Testis (tissue), 2 donors: ENCODE measurements at regions not wholly inside any gene's neighbourhood (a gene's known extent, or its start where the extent isn't known, plus 50 kb on each side); places are given as distances from the start of the nearest gene placed in this dataset.

Experiments
- POLR2A ChIP-seq: fragments of 450-650 bp; IDR thresholded peaks from one replicate; pipeline ENCODE4 v1.6.1; 2017; ENCODE audit warnings: antibody characterized with exemption, mild to moderate bottlenecking, moderate library complexity
- TF ChIP-seq, protein P1 (sequence below), 3 experiments: fragments of 450-650 bp in 2 of 3; fragments of 200-600 bp in 1 of 3; sonication (generic) in 1 of 3; IDR thresholded peaks; one replicate each; pipeline ENCODE4 v1.5.1; 2016 to 2019; ENCODE audit warnings: antibody characterized with exemption in 3 of 3, mild to moderate bottlenecking in 2 of 3, moderate library complexity in 1 of 3

DNA sequence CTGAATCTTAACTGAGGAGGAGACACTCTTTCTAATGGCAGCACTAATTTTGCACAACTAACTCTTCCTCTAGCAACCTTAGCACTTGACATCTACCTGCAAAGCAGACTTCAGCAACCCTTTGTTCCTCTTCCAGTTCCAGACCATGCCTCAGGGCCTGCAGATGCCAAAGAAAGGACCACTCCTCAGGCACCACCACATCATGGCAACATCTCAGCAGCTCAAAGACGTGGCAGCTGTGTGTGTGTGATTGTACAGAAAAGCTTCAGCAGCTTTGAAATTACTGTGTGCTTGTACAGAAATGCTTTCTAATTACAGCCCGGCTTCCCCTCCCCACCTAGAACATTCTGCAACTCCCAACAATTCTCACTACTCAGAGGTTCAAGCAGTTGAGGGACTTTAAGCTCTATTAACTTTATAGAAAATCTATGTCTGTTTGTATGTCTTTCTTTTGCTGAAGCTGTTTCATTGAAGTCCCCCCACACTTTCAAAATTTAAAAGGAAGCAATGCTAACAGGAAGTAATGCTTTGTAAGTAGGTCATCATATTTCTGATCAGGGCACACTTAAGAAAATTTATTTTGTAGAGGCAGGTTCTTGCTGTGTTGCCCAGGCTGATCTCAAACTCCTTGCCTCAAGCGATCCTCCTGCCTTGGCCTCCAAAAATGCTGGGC is 115.2 kb downstream of the CD47 start:
- TF ChIP-seq, protein P1, sequence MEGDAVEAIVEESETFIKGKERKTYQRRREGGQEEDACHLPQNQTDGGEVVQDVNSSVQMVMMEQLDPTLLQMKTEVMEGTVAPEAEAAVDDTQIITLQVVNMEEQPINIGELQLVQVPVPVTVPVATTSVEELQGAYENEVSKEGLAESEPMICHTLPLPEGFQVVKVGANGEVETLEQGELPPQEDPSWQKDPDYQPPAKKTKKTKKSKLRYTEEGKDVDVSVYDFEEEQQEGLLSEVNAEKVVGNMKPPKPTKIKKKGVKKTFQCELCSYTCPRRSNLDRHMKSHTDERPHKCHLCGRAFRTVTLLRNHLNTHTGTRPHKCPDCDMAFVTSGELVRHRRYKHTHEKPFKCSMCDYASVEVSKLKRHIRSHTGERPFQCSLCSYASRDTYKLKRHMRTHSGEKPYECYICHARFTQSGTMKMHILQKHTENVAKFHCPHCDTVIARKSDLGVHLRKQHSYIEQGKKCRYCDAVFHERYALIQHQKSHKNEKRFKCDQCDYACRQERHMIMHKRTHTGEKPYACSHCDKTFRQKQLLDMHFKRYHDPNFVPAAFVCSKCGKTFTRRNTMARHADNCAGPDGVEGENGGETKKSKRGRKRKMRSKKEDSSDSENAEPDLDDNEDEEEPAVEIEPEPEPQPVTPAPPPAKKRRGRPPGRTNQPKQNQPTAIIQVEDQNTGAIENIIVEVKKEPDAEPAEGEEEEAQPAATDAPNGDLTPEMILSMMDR (IDR thresholded peaks at IDR 0.05): no peak
- TF ChIP-seq POLR2A: no peak
